H9 (cell line): ENCODE measurements at regions not wholly inside any gene's neighbourhood (a gene's known extent, or its start where the extent isn't known, plus 50 kb on each side); places are given as distances from the start of the nearest gene placed in this dataset.
A peak's percentile ranks its signal among the peaks of the same experiment; 100 is the strongest.

Experiments used
- DNase-seq: peaks from one replicate; pipeline ENCODE4 v3.0.0-alpha.2; 2017
- H2AFZ ChIP-seq: one replicate; pipeline ENCODE4 v1.6.1; 2013; ENCODE audit warnings: mild to moderate bottlenecking, low read length, control low read depth, moderate library complexity
- H2AK5ac ChIP-seq: 2 replicates; pipeline ENCODE4 v1.6.1; 2013; ENCODE audit warnings: low read length, control low read depth, mixed read lengths; ENCODE audit not compliant: insufficient read length
- H2BK120ac ChIP-seq: one replicate; pipeline ENCODE4 v1.6.1; 2013; ENCODE audit warnings: low read depth, mild to moderate bottlenecking, low read length, control low read depth, inconsistent platforms; ENCODE audit not compliant: poor library complexity, severe bottlenecking
- H2BK12ac ChIP-seq: 2 replicates; pipeline ENCODE4 v1.6.1; 2013; ENCODE audit warnings: low read length, control low read depth, mixed read lengths, low read depth; ENCODE audit not compliant: insufficient read length
- H2BK15ac ChIP-seq: 2 replicates; pipeline ENCODE4 v1.6.1; 2013; ENCODE audit warnings: low read depth, low read length, control low read depth
- H2BK20ac ChIP-seq: one replicate; pipeline ENCODE4 v1.6.1; 2013; ENCODE audit warnings: low read depth, mild to moderate bottlenecking, low read length, control low read depth, inconsistent platforms; ENCODE audit not compliant: poor library complexity, severe bottlenecking
- H2BK5ac ChIP-seq: 2 replicates; pipeline ENCODE4 v1.6.1; 2013; ENCODE audit warnings: low read length, control low read depth, mixed read lengths; ENCODE audit not compliant: insufficient read length
- H3K14ac ChIP-seq: 2 replicates; pipeline ENCODE4 v1.6.1; 2013; ENCODE audit warnings: low read length, control low read depth; ENCODE audit not compliant: insufficient read depth
- H3K18ac ChIP-seq: 2 replicates; pipeline ENCODE4 v1.6.1; 2013; ENCODE audit warnings: low read depth, mild to moderate bottlenecking, mixed read lengths, low read length, control low read depth; ENCODE audit not compliant: insufficient read length
- H3K23ac ChIP-seq: 2 replicates; pipeline ENCODE4 v1.6.1; 2013; ENCODE audit warnings: low read length, control low read depth, mixed read lengths, low read depth; ENCODE audit not compliant: insufficient read length
- H3K23me2 ChIP-seq: 2 replicates; pipeline ENCODE4 v1.6.1; 2013; ENCODE audit warnings: low read depth, mild to moderate bottlenecking, mixed read lengths, low read length, control low read depth; ENCODE audit not compliant: insufficient read length, poor library complexity, severe bottlenecking
- H3K27ac ChIP-seq: 2 replicates; pipeline ENCODE4 v1.5.1; 2013; ENCODE audit warnings: low read length, control low read depth, mixed read lengths, low read depth; ENCODE audit not compliant: insufficient read length
- H3K27me3 ChIP-seq: 2 replicates; pipeline ENCODE4 v1.6.1; 2013; ENCODE audit warnings: low read length, control low read depth, inconsistent platforms; ENCODE audit not compliant: insufficient read depth
- H3K4ac ChIP-seq: 2 replicates; pipeline ENCODE4 v1.6.1; 2013; ENCODE audit warnings: low read depth, mild to moderate bottlenecking, control low read depth, inconsistent platforms, low read length, moderate library complexity
- H3K4me1 ChIP-seq: 2 replicates; pipeline ENCODE4 v1.6.1; 2013; ENCODE audit warnings: low read length, control low read depth, inconsistent platforms; ENCODE audit not compliant: insufficient read depth
- H3K4me2 ChIP-seq: 2 replicates; pipeline ENCODE4 v1.6.1; 2013; ENCODE audit warnings: low read length, control low read depth, mixed read lengths; ENCODE audit not compliant: insufficient read length, insufficient read depth
- H3K56ac ChIP-seq: 2 replicates; pipeline ENCODE4 v1.6.1; 2013; ENCODE audit warnings: low read depth, mild to moderate bottlenecking, mixed read lengths, low read length, control low read depth; ENCODE audit not compliant: insufficient read length
- H3K79me1 ChIP-seq: 2 replicates; pipeline ENCODE4 v1.6.1; 2013; ENCODE audit warnings: low read depth, mild to moderate bottlenecking, moderate library complexity, low read length, control low read depth, inconsistent platforms; ENCODE audit not compliant: insufficient read depth, poor library complexity, severe bottlenecking
- H3K79me2 ChIP-seq: 2 replicates; pipeline ENCODE4 v1.6.1; 2013; ENCODE audit warnings: low read length, control low read depth, inconsistent platforms; ENCODE audit not compliant: insufficient read depth
- H3K9ac ChIP-seq: 2 replicates; pipeline ENCODE4 v1.6.1; 2013; ENCODE audit warnings: low read length, control low read depth, mixed read lengths; ENCODE audit not compliant: insufficient read length; ENCODE audit errors: extremely low read depth
- H3K9me3 ChIP-seq: one replicate; pipeline ENCODE4 v1.6.1; 2013; ENCODE audit warnings: low read depth, low read length, inconsistent platforms; ENCODE audit not compliant: control insufficient read depth
- H3T11ph ChIP-seq: one replicate; pipeline ENCODE4 v1.6.1; 2013; ENCODE audit warnings: mild to moderate bottlenecking, low read length, control low read depth, inconsistent platforms
- H4K20me1 ChIP-seq: one replicate; pipeline ENCODE4 v1.6.1; 2013; ENCODE audit not compliant: control insufficient read depth, insufficient read length, insufficient read depth
- H4K5ac ChIP-seq: 2 replicates; pipeline ENCODE4 v1.6.1; 2013; ENCODE audit warnings: low read depth, mild to moderate bottlenecking, mixed read lengths, low read length, control low read depth; ENCODE audit not compliant: insufficient read length
- H4K8ac ChIP-seq: replicated peaks from 2 replicates; pipeline ENCODE4 v1.6.1; 2013; ENCODE audit warnings: low read length, control low read depth, mixed read lengths, low read depth; ENCODE audit not compliant: insufficient read length
- H4K91ac ChIP-seq: 2 replicates; pipeline ENCODE4 v1.6.1; 2013; ENCODE audit warnings: low read depth, mild to moderate bottlenecking, moderate library complexity, mixed read lengths, low read length, control low read depth; ENCODE audit not compliant: insufficient read length
- H3K27ac Mint-ChIP-seq, 3 experiments: 2 replicates in 2 of 3; 3 replicates in 1 of 3; pipeline ENCODE4 v1.8.0; 2020 to 2021; ENCODE audit warnings: mixed read lengths in 3 of 3, mild to moderate bottlenecking in 1 of 3, moderate library complexity in 1 of 3
- H3K27me3 Mint-ChIP-seq: 2 replicates; pipeline ENCODE4 v1.8.0; 2021; ENCODE audit warnings: low read depth, mild to moderate bottlenecking, moderate library complexity, mixed read lengths
- H3K36me3 Mint-ChIP-seq, 3 experiments: 2 replicates in 2 of 3; 3 replicates in 1 of 3; pipeline ENCODE4 v1.8.0; 2020 to 2021; ENCODE audit warnings: low read depth in 3 of 3, mixed read lengths in 3 of 3; ENCODE audit not compliant: insufficient read depth in 1 of 3
- H3K4me1 Mint-ChIP-seq, 2 experiments: 2 replicates each; pipeline ENCODE4 v1.8.0; 2020; ENCODE audit warnings: mixed read lengths in 2 of 2
- H3K4me3 Mint-ChIP-seq, 2 experiments: 2 replicates in 1 of 2; 3 replicates in 1 of 2; pipeline ENCODE4 v1.8.0; 2020 to 2021; ENCODE audit warnings: mild to moderate bottlenecking in 2 of 2, mixed read lengths in 2 of 2, moderate library complexity in 1 of 2
- H3K9me3 Mint-ChIP-seq, 2 experiments: 2 replicates in 1 of 2; 3 replicates in 1 of 2; pipeline ENCODE4 v1.8.0; 2020; ENCODE audit warnings: mild to moderate bottlenecking in 2 of 2, mixed read lengths in 2 of 2, moderate library complexity in 1 of 2
- WGBS: extraction: QIAGEN DNeasy Blood & Tissue Kit; methylation state at CpG from one replicate; pipeline ENCODE4 v1.1.7; 2013; ENCODE audit warnings: missing lambda C conversion rate, low lambda C conversion rate, mixed read lengths; ENCODE audit not compliant: insufficient read length; ENCODE audit errors: extremely low coverage; 5-methylcytosine and 5-hydroxymethylcytosine counted together
- TF ChIP-seq, protein P1 (sequence below): fragments of 200-600 bp; sonication (generic); conservative IDR thresholded peaks from 3 replicates; pipeline ENCODE4 v1.8.0; 2021; ENCODE audit warnings: antibody characterized with exemption, mild to moderate bottlenecking

DNA sequence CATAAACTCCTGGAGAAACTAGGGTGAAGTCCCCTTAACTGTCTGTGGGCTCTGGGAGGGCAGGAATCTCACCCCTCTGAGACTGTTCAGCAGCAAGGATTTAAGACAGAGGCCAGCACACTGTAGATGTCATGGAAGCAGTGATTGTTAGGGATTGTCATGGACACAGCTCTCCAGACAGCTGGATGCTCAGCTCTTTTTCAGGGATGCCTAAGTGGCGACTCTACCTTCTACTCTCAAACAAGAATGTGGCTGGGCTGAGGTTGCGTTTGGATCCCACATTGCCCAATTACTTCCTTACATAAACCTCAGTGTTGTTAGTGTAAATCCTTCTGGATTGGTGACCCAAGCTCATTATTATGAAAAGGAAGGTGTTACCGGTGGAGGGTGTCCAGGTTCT lies 291.9 kb upstream of the VCX3A start:
- Mint-ChIP-seq H3K27ac (peak overlapping the region in 2 of 3 experiments; percentile 66 to 74; a peak in 2 of 7 replicates), H3K9me3 (peaks cover 0 to 4% of the 10 kb centered on the region in 2 experiments; a peak in 3 of 5 replicates), H3K4me3 (no peak overlapping the region), H3K36me3 (peaks cover 2 to 8% (median 3%) of the 10 kb centered on the region in 3 experiments; a peak in 4 of 7 replicates), H3K27me3 (no peaks in the 10 kb centered on the region), H3K4me1 (peaks cover 19 to 32% of the 10 kb centered on the region in 2 experiments)
- no peak for DNase-seq
- Histone ChIP-seq H3T11ph (no peak overlapping the region), H3K27ac (no peak overlapping the region), H3K14ac (no peak overlapping the region), H3K4me1 (peaks cover 3% of the 10 kb centered on the region), H4K5ac (no peak overlapping the region), H2AFZ (no peak overlapping the region), H2BK20ac (no peak overlapping the region), H3K4me2 (no peak overlapping the region), H2BK120ac (no peak overlapping the region), H3K79me2 (no peaks in the 10 kb centered on the region), H3K79me1 (no peaks in the 10 kb centered on the region), H3K18ac (no peak overlapping the region), H3K9me3 (no peaks in the 10 kb centered on the region), H2BK5ac (no peak overlapping the region), H2BK15ac (no peak overlapping the region), H3K23me2 (no peaks in the 10 kb centered on the region), H3K23ac (no peak overlapping the region), H2BK12ac (no peak overlapping the region), H3K27me3 (no peaks in the 10 kb centered on the region), H4K91ac (no peak overlapping the region), H3K4ac (no peak overlapping the region), H3K9ac (no peak overlapping the region), H4K8ac (no peak overlapping the region), H2AK5ac (no peak overlapping the region), H4K20me1 (no peaks in the 10 kb centered on the region), H3K56ac (no peak overlapping the region)
- no CpG with 5 or more reads among the region's 3 CpGs for WGBS
- TF ChIP-seq, protein P1, sequence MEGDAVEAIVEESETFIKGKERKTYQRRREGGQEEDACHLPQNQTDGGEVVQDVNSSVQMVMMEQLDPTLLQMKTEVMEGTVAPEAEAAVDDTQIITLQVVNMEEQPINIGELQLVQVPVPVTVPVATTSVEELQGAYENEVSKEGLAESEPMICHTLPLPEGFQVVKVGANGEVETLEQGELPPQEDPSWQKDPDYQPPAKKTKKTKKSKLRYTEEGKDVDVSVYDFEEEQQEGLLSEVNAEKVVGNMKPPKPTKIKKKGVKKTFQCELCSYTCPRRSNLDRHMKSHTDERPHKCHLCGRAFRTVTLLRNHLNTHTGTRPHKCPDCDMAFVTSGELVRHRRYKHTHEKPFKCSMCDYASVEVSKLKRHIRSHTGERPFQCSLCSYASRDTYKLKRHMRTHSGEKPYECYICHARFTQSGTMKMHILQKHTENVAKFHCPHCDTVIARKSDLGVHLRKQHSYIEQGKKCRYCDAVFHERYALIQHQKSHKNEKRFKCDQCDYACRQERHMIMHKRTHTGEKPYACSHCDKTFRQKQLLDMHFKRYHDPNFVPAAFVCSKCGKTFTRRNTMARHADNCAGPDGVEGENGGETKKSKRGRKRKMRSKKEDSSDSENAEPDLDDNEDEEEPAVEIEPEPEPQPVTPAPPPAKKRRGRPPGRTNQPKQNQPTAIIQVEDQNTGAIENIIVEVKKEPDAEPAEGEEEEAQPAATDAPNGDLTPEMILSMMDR = no peak
